Duodenal mucosa (tissue), 2 donors: ENCODE measurements at regions not wholly inside any gene's neighbourhood (a gene's known extent, or its start where the extent isn't known, plus 50 kb on each side); places are given as distances from the start of the nearest gene placed in this dataset.

Experiments used
- H3K27ac ChIP-seq: one replicate; pipeline ENCODE4 v1.7.0; 2013; ENCODE audit warnings: low read depth, low read length
- H3K27me3 ChIP-seq, 2 donors: one replicate each; pipeline ENCODE4 v1.7.0; 2013; ENCODE audit warnings: low read length in 2 of 2, control low read depth in 1 of 2; ENCODE audit not compliant: insufficient read depth in 2 of 2, control insufficient read depth in 1 of 2
- H3K36me3 ChIP-seq, 2 donors: one replicate each; pipeline ENCODE4 v1.7.0; 2013; ENCODE audit warnings: low read length in 2 of 2, control low read depth in 1 of 2; ENCODE audit not compliant: insufficient read depth in 2 of 2, control insufficient read depth in 1 of 2
- H3K4me1 ChIP-seq, 2 donors: one replicate each; pipeline ENCODE4 v1.7.0; 2013; ENCODE audit warnings: low read length in 2 of 2, control low read depth in 1 of 2; ENCODE audit not compliant: insufficient read depth in 2 of 2, control insufficient read depth in 1 of 2
- H3K4me3 ChIP-seq, 2 donors: one replicate each; pipeline ENCODE4 v1.7.0; 2013; ENCODE audit warnings: low read length in 2 of 2, low read depth in 1 of 2
- H3K9ac ChIP-seq, 2 donors: one replicate each; pipeline ENCODE4 v1.7.0; 2013; ENCODE audit warnings: low read length in 2 of 2, low read depth in 1 of 2
- H3K9me3 ChIP-seq, 2 donors: one replicate each; pipeline ENCODE4 v1.7.0; 2013; ENCODE audit warnings: low read length in 2 of 2, control low read depth in 1 of 2; ENCODE audit not compliant: control insufficient read depth in 1 of 2

DNA sequence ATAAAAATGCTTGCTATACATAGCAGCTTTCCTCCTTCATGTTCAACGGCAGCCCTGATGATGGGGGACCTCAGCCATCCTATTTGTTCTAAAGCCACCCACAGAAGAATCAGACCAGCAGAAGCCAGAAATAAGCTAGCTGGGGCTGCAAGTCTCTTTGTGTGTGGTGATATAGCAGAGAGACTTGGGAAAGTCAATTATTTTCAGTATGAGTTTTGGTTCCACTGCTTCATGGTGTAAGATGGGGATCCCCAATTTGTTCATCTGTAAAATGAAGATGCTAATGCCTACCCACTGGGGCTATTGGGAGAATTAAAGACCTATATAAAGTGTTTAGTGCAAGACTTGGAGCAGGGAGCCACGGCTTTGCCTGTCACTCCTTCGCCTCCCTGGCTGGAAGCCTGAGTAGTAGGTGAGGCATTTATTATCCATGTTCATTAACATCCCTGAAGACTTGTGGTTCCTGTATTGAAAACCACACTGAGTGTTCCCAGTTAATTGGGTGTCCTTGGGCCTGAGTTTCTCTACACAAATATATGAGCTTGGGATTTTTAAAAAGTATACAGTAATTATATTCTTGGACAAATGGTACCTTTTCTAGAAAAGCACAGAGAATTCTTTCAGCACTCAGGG lies 210.1 kb upstream of the SLC24A2 start:
- no peaks in the 10 kb centered on the region for H3K4me1 ChIP-seq

DNA sequence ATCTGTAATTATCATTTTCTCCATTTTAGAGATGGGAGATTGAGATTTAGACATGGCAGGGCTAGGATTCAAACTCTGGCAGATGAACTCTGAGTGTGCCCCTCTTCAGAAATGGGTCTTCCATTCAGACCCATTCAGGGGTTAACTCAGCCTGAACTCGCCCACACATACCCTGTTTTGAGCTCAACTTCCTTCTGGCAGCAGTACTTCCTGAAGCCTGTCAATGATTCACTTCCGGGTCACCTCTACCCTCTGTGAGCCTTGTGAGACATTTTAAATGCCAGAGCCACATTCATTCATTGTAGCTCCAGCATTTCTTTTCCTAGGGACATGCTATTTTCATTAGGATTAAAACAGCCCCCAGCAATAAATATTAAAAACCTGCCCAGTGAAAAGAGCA lies 209.3 kb upstream of the SLC24A2 start:
- no peak overlapping the region for H3K27ac ChIP-seq
- H3K9ac ChIP-seq, result no peak overlapping the region
- no peaks in the 10 kb centered on the region for H3K9me3 ChIP-seq
- H3K27me3 ChIP-seq, result no peaks in the 10 kb centered on the region
- H3K4me3 ChIP-seq, result no peak overlapping the region
- no peaks in the 10 kb centered on the region for H3K4me1 ChIP-seq
- no peaks in the 10 kb centered on the region for H3K36me3 ChIP-seq

More for the DNA sequence above, 210.1 kb upstream of the SLC24A2 start:
- Histone ChIP-seq H3K27ac (no peak overlapping the region), H3K36me3 (no peaks in the 10 kb centered on the region), H3K9ac (no peak overlapping the region), H3K9me3 (no peaks in the 10 kb centered on the region), H3K4me3 (no peak overlapping the region), H3K27me3 (no peaks in the 10 kb centered on the region)

DNA sequence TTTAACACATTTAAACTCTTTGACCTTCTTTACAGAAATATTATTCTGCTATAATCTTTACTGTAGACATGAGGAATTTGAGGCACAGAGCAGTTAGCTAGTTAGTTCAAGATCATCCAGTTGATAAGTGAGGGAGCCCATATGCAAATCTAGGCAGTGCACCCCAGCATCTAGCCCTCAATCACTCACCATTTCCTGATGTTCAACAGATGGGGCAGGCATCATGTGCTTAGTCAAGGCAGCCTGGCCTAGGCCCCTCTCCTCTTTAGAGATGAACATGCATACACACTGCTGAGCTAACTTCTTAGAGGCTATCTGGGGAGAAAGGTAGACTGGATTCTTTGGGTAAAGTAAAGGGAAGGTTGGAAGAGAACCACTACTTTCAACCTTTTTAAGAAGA lies 206.8 kb upstream of the SLC24A2 start:
- Histone ChIP-seq H3K36me3 (no peaks in the 10 kb centered on the region), H3K27ac (no peak overlapping the region), H3K9ac (no peak overlapping the region), H3K9me3 (no peaks in the 10 kb centered on the region), H3K4me3 (no peak overlapping the region), H3K27me3 (no peaks in the 10 kb centered on the region), H3K4me1 (no peaks in the 10 kb centered on the region)

DNA sequence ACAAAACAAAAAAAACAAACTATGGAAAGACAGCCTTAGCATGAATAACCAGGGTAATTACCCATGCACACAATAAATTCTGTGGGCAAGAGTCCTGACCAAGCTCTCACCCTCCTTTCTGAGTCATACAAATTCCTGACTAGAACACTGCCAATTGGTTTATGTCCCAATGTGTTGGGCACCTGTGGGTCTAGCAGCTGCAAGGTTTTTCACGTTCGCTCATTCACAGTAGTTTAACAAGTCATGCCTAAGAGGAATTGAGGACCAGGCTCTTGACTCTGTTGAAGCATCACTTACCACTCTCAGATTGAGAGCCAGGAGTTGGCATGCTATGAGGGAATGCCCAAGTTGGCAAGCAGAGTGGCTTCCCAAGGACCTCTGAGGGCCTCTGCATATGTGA lies 205.5 kb upstream of the SLC24A2 start:
- Histone ChIP-seq H3K4me3 (no peak overlapping the region), H3K36me3 (no peaks in the 10 kb centered on the region), H3K27me3 (no peaks in the 10 kb centered on the region), H3K4me1 (no peaks in the 10 kb centered on the region), H3K9me3 (no peaks in the 10 kb centered on the region), H3K27ac (no peak overlapping the region), H3K9ac (no peak overlapping the region)

DNA sequence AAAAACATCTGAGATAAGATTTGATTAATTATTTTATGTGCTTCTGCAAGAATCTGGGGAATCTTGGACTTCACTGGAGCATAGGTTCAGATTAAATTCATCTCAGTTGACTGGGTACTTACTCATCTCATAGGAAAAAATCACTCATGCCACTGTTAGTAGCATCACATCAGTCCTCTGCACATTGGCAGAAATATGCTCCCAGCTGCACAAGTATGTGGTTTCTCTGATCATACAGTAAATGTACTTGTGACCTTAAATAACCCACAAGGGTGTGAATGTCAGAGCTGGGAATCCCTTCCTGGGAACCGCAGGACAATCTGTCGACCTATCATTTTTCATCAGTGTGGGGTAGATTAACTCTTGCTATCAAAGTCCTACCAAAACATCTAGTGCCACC lies 203.7 kb upstream of the SLC24A2 start:
- Histone ChIP-seq H3K9me3 (no peaks in the 10 kb centered on the region), H3K4me3 (no peak overlapping the region), H3K27ac (no peak overlapping the region), H3K36me3 (no peaks in the 10 kb centered on the region), H3K9ac (no peak overlapping the region), H3K27me3 (no peaks in the 10 kb centered on the region), H3K4me1 (no peaks in the 10 kb centered on the region)

DNA sequence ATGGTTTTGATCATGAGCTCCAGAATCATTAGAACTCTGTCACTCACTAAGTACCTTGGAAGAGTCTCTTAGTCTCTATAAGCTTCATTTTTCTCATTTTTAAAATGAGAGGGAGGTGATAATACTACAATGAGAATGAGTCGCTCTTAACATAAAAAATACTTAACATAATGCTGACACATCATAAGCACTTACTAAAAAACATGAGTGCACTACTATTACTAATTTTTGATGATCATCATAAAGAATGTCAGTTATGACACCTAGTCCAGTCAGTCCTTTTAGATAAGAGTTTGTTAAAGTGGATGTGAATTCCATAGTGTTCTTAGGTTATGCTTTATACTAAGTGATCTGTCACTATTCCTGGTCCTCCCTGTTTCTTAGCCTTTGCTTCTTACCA lies 200.4 kb upstream of the SLC24A2 start:
- no peak overlapping the region for H3K27ac ChIP-seq
- no peaks in the 10 kb centered on the region for H3K9me3 ChIP-seq
- H3K4me1 ChIP-seq, result no peaks in the 10 kb centered on the region
- no peak overlapping the region for H3K4me3 ChIP-seq
- H3K36me3 ChIP-seq, result no peaks in the 10 kb centered on the region
- no peaks in the 10 kb centered on the region for H3K27me3 ChIP-seq
- no peak overlapping the region for H3K9ac ChIP-seq

DNA sequence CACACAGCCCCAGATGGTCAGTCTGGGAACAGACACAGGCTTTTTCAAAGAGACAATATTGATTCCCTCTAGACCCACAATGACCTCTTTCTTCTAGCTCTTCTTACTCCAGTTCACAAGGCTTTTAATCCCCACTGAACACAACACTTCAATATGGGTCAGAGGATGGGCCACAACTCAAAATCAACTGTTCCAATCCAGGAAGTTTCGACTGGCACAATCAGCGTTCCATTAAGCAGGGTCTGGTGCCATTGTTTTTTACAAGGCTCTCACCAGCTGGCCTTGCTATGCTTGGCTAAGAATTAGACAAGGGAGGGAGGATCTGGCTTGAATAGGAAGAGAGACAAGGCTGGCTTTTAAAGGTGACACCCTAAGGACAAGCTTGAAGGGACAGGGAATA lies 199.4 kb upstream of the SLC24A2 start:
- Histone ChIP-seq H3K4me1 (no peaks in the 10 kb centered on the region), H3K4me3 (no peak overlapping the region), H3K27ac (no peak overlapping the region), H3K9me3 (no peaks in the 10 kb centered on the region), H3K9ac (no peak overlapping the region), H3K36me3 (no peaks in the 10 kb centered on the region), H3K27me3 (no peaks in the 10 kb centered on the region)

DNA sequence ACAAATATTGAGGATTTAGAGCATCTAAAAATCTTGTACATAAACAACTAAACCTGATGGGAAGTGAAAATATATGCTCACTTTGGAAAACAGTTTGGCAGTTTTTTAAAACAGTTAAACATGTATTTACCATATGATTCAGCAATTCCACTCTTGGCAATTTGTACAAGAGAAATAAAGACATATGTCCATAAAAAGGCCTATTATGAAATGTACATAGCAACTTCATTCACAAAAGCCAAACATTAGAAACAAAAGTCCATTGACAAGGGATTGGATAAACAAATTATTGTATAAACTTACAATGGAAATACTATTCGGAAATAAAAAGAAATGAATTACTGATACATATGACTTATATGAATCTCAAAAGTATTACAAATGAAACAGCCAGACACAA lies 196.2 kb upstream of the SLC24A2 start:
- H3K27me3 ChIP-seq, result no peaks in the 10 kb centered on the region
- no peak overlapping the region for H3K4me3 ChIP-seq
- H3K4me1 ChIP-seq, result no peaks in the 10 kb centered on the region
- H3K9me3 ChIP-seq, result no peaks in the 10 kb centered on the region
- no peak overlapping the region for H3K27ac ChIP-seq
- no peak overlapping the region for H3K9ac ChIP-seq
- no peaks in the 10 kb centered on the region for H3K36me3 ChIP-seq

DNA sequence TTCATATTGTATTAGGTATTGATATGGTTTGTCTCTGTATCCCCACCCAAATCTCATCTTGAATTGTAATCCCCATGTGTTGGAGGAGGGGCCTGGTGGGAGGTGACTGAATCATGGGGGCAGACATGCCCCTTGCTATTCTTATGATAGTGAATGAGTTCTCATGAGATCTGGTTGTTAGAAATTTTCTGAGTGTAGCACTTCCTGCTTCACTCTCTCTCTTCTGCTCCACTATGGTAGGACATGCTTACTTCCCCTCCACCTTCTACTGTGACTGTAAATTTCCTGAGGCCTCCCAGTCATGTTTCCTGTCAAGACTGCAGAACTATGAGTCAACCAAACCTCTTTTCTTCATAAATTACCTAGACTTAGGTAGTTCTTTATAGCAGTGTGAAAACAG lies 187.4 kb upstream of the SLC24A2 start:
- no peaks in the 10 kb centered on the region for H3K4me1 ChIP-seq
- no peak overlapping the region for H3K4me3 ChIP-seq
- no peaks in the 10 kb centered on the region for H3K9me3 ChIP-seq
- H3K27ac ChIP-seq, result no peak overlapping the region
- H3K27me3 ChIP-seq, result no peaks in the 10 kb centered on the region
- H3K36me3 ChIP-seq, result no peaks in the 10 kb centered on the region
- no peak overlapping the region for H3K9ac ChIP-seq

DNA sequence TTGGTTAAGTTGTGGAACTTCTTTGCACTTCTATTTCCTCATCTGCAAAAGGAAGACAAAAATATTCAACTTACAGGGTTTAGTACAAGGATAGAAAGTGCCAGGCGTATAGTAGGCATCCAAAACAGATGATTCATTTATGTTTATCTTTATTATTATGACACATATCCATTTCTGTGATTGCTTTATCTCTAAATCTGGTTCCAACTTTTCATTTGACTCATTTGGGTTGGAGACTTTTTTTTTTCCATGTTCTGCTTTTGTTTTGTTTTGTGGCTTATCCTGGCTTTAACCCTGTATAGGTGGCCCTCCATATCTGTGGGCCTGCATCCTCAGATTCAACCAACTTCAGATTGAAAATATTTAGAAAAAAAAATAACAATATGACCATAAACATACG lies 186.7 kb upstream of the SLC24A2 start:
- Histone ChIP-seq H3K4me1 (no peaks in the 10 kb centered on the region), H3K36me3 (no peaks in the 10 kb centered on the region), H3K9me3 (no peaks in the 10 kb centered on the region), H3K4me3 (no peak overlapping the region), H3K27me3 (no peaks in the 10 kb centered on the region), H3K27ac (no peak overlapping the region), H3K9ac (no peak overlapping the region)

DNA sequence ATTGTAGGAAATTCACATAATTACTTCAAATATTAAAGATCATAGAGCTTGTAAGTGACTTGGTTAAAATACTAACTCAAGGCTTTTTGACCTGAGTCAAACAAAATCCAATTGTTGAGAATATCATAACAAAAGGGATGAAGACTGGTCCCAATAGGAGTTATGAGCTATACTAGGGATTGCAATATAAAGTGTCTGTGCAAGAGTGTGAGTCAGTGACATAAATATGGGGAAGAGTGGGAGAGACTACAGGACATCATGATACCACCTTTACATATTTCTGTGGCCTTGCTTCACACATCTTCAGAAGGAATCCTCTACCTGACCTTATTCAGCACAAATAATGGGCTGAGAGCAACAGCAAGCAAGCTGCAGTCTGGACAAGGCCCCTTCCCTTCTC lies 180.9 kb upstream of the SLC24A2 start:
- no peak overlapping the region for H3K9ac ChIP-seq
- H3K4me1 ChIP-seq, result no peaks in the 10 kb centered on the region
- no peaks in the 10 kb centered on the region for H3K9me3 ChIP-seq
- no peaks in the 10 kb centered on the region for H3K27me3 ChIP-seq
- H3K27ac ChIP-seq, result no peak overlapping the region
- no peak overlapping the region for H3K4me3 ChIP-seq
- no peaks in the 10 kb centered on the region for H3K36me3 ChIP-seq
